ENCODE measurements at regions not wholly inside any gene's neighbourhood (a gene's known extent, or its start where the extent isn't known, plus 50 kb on each side); places are given as distances from the start of the nearest gene placed in this dataset.
"Not testable (repeated sequence)": the region's sequence is repeated elsewhere in the genome, so short reads cannot be mapped to it uniquely, and the experiment has no call there.

- TF ChIP-seq CTCF (IDR thresholded peaks at IDR 0.05); POLR2A (IDR thresholded peaks at IDR 0.05); POLR2AphosphoS5 (IDR thresholded peaks at IDR 0.05; ENCODE audit: insufficient read depth in 1 of 2, low read depth in 1 of 2): not testable (repeated sequence)
These were observed 315.2 kb downstream of the SV2B start for GRCh38 chr15:91415258-91415657.
